Inflammatory macrophage treated with lipopolysaccharide for 4 hours (primary cell): ENCODE measurements at regions not wholly inside any gene's neighbourhood (a gene's known extent, or its start where the extent isn't known, plus 50 kb on each side); places are given as distances from the start of the nearest gene placed in this dataset.

Source experiments
- DNase-seq: peaks from one replicate; pipeline ENCODE4 v3.0.0-alpha.2; 2020

DNA sequence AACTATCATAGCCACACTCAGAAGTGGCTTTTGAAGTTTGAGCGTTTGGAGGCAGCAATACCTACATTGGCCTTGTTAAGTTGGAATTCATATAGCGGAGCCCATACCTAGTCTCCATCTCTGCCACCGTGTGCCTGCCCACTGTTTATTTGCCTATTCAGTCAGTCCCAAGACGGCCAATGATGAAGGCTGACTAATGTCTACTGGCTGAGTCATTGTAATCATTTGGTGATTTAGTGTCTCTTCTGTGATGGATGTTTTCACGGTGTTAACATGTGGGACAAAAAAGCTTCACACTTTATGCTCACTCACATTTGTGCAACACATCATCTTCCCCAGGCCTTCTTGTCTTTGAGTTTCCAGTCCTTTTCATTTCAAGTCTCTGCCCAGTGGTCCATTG is 92.6 kb upstream of the PBX1 start:
- no peak for DNase-seq

- no peak for DNase-seq
Measured at GRCh38 chr1:164470996-164471395, 88.0 kb upstream of the PBX1 start.

GRCh38 chr1:164472841-164473240 is 86.1 kb upstream of the PBX1 start:
- no peak for DNase-seq

GRCh38 chr1:164473544-164473943 is 85.4 kb upstream of the PBX1 start:
- no peak for DNase-seq

GRCh38 chr1:164475834-164476233 is 83.2 kb upstream of the PBX1 start:
- no peak for DNase-seq

DNA sequence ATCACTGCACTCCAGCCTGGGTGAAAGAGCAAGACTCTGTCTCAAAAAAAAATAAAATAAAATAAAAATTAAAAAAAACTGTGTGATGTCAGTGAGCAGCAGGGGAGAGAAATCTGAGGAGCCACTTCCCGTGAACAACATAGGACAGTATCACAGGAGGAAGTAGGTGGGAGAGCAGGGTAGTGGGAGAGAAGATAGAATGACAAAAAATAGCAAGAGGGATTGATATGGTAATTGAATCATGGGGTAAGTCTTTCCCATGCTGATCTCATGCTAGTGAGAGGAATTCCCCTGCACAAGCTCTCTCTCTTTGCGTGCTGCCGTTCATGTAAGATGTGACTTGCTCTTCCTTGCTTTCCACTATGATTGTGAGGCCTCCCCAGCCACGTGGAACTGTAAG is 81.6 kb upstream of the PBX1 start:
- DNase-seq = no peak

- DNase-seq = no peak
Measured at GRCh38 chr1:164479242-164479641, 79.7 kb upstream of the PBX1 start.

DNA sequence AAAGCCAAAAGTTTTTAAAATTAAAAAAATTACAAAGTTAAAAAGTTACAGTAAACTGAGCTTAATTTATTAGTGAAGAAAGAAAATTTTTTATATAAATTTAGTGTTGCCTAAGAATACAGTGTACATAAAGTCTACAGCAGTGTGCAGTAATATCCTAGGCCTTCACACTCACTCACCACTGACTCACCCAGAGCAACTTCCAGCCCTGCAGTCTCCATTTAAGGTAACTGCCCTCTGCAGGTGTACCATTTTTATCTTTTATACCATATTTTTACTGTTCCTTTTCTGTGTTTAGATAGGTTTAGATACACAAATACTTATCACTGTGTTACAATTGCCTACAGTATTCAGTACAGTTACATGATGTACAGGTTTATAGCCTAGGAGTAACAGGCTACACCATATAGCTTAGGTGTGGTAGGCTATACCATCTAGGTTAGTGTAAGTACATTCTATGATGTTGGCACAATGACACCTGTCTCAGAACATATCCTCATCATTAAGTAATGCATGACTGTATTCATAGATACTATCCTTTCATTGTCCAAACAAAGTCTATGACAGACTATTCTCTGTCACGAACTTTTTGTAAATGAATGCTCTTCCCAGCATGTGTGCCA is 78.6 kb upstream of the PBX1 start:
- DNase-seq = no peak

DNA sequence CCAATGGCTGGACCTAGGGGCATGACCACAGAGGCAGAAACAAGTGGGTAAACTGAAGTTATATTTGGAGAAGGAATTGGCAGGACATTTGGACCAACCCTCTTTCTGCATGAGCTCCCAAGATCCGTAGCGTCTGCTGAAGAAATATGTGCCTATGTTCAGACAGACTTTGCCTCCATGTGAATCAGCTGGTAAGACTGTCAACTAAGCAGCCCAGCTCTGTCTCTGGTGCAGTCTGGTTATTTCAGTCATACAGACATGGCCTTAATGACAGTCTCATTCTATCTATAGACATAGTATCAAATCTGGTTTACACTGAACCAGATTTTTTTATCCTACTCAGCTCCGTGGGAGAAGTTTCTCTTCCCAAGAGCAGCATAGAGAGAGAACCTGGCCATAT is 63.1 kb upstream of the PBX1 start:
- no peak for DNase-seq

DNA sequence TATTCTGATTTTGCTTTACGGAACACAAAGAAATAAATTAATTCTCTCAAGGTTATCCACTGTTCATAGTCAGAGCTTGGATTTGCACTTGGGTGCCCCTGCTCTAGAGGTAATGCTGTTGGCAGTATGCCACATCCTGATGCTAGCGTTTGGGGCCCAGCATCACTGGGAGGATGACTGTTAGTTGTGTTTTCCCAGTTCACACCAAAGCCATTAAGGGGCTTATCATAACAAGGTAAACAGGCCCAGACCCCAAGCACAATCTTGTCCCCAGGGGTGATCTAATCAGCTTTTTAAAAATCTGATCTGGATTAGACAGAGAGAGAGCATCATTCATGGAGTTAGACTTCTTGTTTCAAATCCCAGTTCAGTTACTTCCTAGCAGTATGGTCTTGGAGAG is 60.2 kb upstream of the PBX1 start:
- DNase-seq = no peak

GRCh38 chr1:164504749-164505148 is 54.2 kb upstream of the PBX1 start:
- DNase-seq = no peak
